ENCODE measurements at regions not wholly inside any gene's neighbourhood (a gene's known extent, or its start where the extent isn't known, plus 50 kb on each side); places are given as distances from the start of the nearest gene placed in this dataset.

- H3K36me3 Mint-ChIP-seq (ENCODE audit: insufficient read depth, unreplicated experiment): peaks cover 6% of the 10 kb centered on the region
- H3K27ac Mint-ChIP-seq (ENCODE audit: low read depth, unreplicated experiment): no peak overlapping the region
- no peaks in the 10 kb centered on the region for H3K27me3 Mint-ChIP-seq (ENCODE audit: insufficient read depth, unreplicated experiment)
- TF ChIP-seq CTCF (IDR thresholded peaks at IDR 0.05; ENCODE audit: unreplicated experiment): no peak
- peaks cover 15% of the 10 kb centered on the region for H3K4me1 Mint-ChIP-seq (ENCODE audit: insufficient read depth, unreplicated experiment)
- intact Hi-C loops (cut with micrococcal nuclease): no loop called here
- no TSS peak for BruUV-seq (replicated peaks)
- no peak for DNase-seq (ENCODE audit: unreplicated experiment)
- H3K9me3 Mint-ChIP-seq (ENCODE audit: unreplicated experiment): peaks cover 7% of the 10 kb centered on the region
- ChIA-PET CTCF (interaction anchor here (0.8 kb wide), 1 partner anchor 26 kb away, joined by 4 read pairs; no protein-coding TSS in a partner anchor), POLR2A (no interaction called here)
- H3K4me3 Mint-ChIP-seq (ENCODE audit: unreplicated experiment): no peak overlapping the region
Measured at GRCh38 chr12:85630851-85631250, 205.4 kb downstream of the RASSF9 start.

GRCh38 chr12:85632390-85632789 is 203.8 kb downstream of the RASSF9 start:
- no peak overlapping the region for H3K27ac Mint-ChIP-seq (ENCODE audit: low read depth, unreplicated experiment)
- H3K36me3 Mint-ChIP-seq (ENCODE audit: insufficient read depth, unreplicated experiment): peaks cover 6% of the 10 kb centered on the region
- H3K4me1 Mint-ChIP-seq (ENCODE audit: insufficient read depth, unreplicated experiment): peaks cover 6% of the 10 kb centered on the region
- no peak overlapping the region for H3K4me3 Mint-ChIP-seq (ENCODE audit: unreplicated experiment)
- no peaks in the 10 kb centered on the region for H3K27me3 Mint-ChIP-seq (ENCODE audit: insufficient read depth, unreplicated experiment)
- DNase-seq (ENCODE audit: unreplicated experiment): no peak
- no TSS peak for BruUV-seq (replicated peaks)
- CTCF ChIA-PET: interaction anchor here (0.6 kb wide), 1 partner anchor 47 kb away, joined by 3 read pairs; no protein-coding TSS in a partner anchor
- POLR2A ChIA-PET: interaction anchor here (0.7 kb wide), 1 partner anchor 10 kb away, joined by 4 read pairs; no protein-coding TSS in a partner anchor
- no peak for TF ChIP-seq CTCF (IDR thresholded peaks at IDR 0.05; ENCODE audit: unreplicated experiment)
- H3K9me3 Mint-ChIP-seq (ENCODE audit: unreplicated experiment): peaks cover 7% of the 10 kb centered on the region
- intact Hi-C loops (cut with micrococcal nuclease): no loop called here

GRCh38 chr12:85633491-85633890 is 202.7 kb downstream of the RASSF9 start:
- CTCF ChIA-PET: no interaction called here
- H3K4me1 Mint-ChIP-seq (ENCODE audit: insufficient read depth, unreplicated experiment): no peaks in the 10 kb centered on the region

GRCh38 chr12:85639834-85640233 is 196.4 kb downstream of the RASSF9 start:
- TF ChIP-seq CTCF (IDR thresholded peaks at IDR 0.05; ENCODE audit: unreplicated experiment): no peak
- H3K4me3 Mint-ChIP-seq (ENCODE audit: unreplicated experiment): no peak overlapping the region
- ChIA-PET POLR2A (no interaction called here), CTCF (interaction anchor here (0.7 to 1.1 kb wide), 2 partner anchors 172 to 1021 kb away, joined by 3 read pairs; no protein-coding TSS in a partner anchor)
- no peaks in the 10 kb centered on the region for H3K36me3 Mint-ChIP-seq (ENCODE audit: insufficient read depth, unreplicated experiment)
- intact Hi-C loops (cut with micrococcal nuclease): no loop called here
- H3K27ac Mint-ChIP-seq (ENCODE audit: low read depth, unreplicated experiment): no peak overlapping the region
- peaks cover 6% of the 10 kb centered on the region for H3K4me1 Mint-ChIP-seq (ENCODE audit: insufficient read depth, unreplicated experiment)
- no peak for DNase-seq (ENCODE audit: unreplicated experiment)
- H3K9me3 Mint-ChIP-seq (ENCODE audit: unreplicated experiment): no peaks in the 10 kb centered on the region
- BruUV-seq (replicated peaks): no TSS peak
- H3K27me3 Mint-ChIP-seq (ENCODE audit: insufficient read depth, unreplicated experiment): no peaks in the 10 kb centered on the region

More at GRCh38 chr12:85633491-85633890, 202.7 kb downstream of the RASSF9 start:
- POLR2A ChIA-PET: no interaction called here
- no peak overlapping the region for H3K27ac Mint-ChIP-seq (ENCODE audit: low read depth, unreplicated experiment)
- H3K4me3 Mint-ChIP-seq (ENCODE audit: unreplicated experiment): no peak overlapping the region
- TF ChIP-seq CTCF (IDR thresholded peaks at IDR 0.05; ENCODE audit: unreplicated experiment): no peak
- intact Hi-C loops (cut with micrococcal nuclease): no loop called here
- DNase-seq (ENCODE audit: unreplicated experiment): no peak
- no peaks in the 10 kb centered on the region for H3K27me3 Mint-ChIP-seq (ENCODE audit: insufficient read depth, unreplicated experiment)
- H3K9me3 Mint-ChIP-seq (ENCODE audit: unreplicated experiment): peaks cover 3% of the 10 kb centered on the region
- H3K36me3 Mint-ChIP-seq (ENCODE audit: insufficient read depth, unreplicated experiment): peaks cover 6% of the 10 kb centered on the region
- BruUV-seq (replicated peaks): no TSS peak

All from MCF 10A (cell line).